ENCODE measurements at regions not wholly inside any gene's neighbourhood (a gene's known extent, or its start where the extent isn't known, plus 50 kb on each side); places are given as distances from the start of the nearest gene placed in this dataset.

- DNase-seq (ENCODE audit: extremely low spot score) = no peak
- TF ChIP-seq SP1 (IDR thresholded peaks at IDR 0.05) (no peak), L3MBTL2 (conservative IDR thresholded peaks at IDR 0.05) (no peak)
- ChIA-PET CTCF (no interaction called here), POLR2A (no interaction called here)
Measured at GRCh38 chr5:161086461-161086860, 234.4 kb upstream of the ATP10B start.

GRCh38 chr5:161085056-161085455 lies 233.0 kb upstream of the ATP10B start:
- CTCF ChIA-PET = no interaction called here
- TF ChIP-seq BHLHE40 (IDR thresholded peaks at IDR 0.05; ENCODE audit: borderline replicate concordance) (no peak), CTBP1 (IDR thresholded peaks at IDR 0.05; ENCODE audit: borderline replicate concordance) (no peak), FOXK2 (IDR thresholded peaks at IDR 0.05) (no peak), ZNF384 (IDR thresholded peaks at IDR 0.05) (no peak), LEF1 (IDR thresholded peaks at IDR 0.05; ENCODE audit: borderline replicate concordance) (no peak), L3MBTL2 (conservative IDR thresholded peaks at IDR 0.05) (no peak), ARNT (IDR thresholded peaks at IDR 0.05) (no peak), HDGF (IDR thresholded peaks at IDR 0.05; ENCODE audit: borderline replicate concordance) (no peak), TARDBP (IDR thresholded peaks at IDR 0.05) (no peak), ELF4 (IDR thresholded peaks at IDR 0.05) (no peak), PKNOX1 (IDR thresholded peaks at IDR 0.05) (no peak), FOXA1 (IDR thresholded peaks at IDR 0.05) (no peak), FOXM1 (IDR thresholded peaks at IDR 0.05; ENCODE audit: borderline replicate concordance) (no peak), SP1 (IDR thresholded peaks at IDR 0.05) (no peak), SUZ12 (IDR thresholded peaks at IDR 0.05) (no peak), NFRKB (IDR thresholded peaks at IDR 0.05) (no peak)
- DNase-seq (ENCODE audit: extremely low spot score) = no peak
- POLR2A ChIA-PET = interaction anchor here (0.6 kb wide), 1 partner anchor 13 kb away, joined by 3 read pairs; no protein-coding TSS in a partner anchor

GRCh38 chr5:161084115-161084514 lies 232.1 kb upstream of the ATP10B start:
- ChIA-PET POLR2A (no interaction called here), CTCF (no interaction called here)
- no peak for TF ChIP-seq TARDBP (IDR thresholded peaks at IDR 0.05)
- no peak for TF ChIP-seq FOXA1 (IDR thresholded peaks at IDR 0.05)
- TF ChIP-seq ARNT (IDR thresholded peaks at IDR 0.05) = no peak
- TF ChIP-seq ELF4 (IDR thresholded peaks at IDR 0.05) = no peak
- no peak for TF ChIP-seq PKNOX1 (IDR thresholded peaks at IDR 0.05)
- TF ChIP-seq LEF1 (IDR thresholded peaks at IDR 0.05; ENCODE audit: borderline replicate concordance) = no peak
- no peak for DNase-seq (ENCODE audit: extremely low spot score)

- TF ChIP-seq PKNOX1 (IDR thresholded peaks at IDR 0.05) (no peak), ZNF384 (IDR thresholded peaks at IDR 0.05) (no peak), ARNT (IDR thresholded peaks at IDR 0.05) (no peak)
- ChIA-PET POLR2A (no interaction called here), CTCF (no interaction called here)
- DNase-seq (ENCODE audit: extremely low spot score) = no peak
Measured at GRCh38 chr5:161078793-161079192, 226.8 kb upstream of the ATP10B start.

GRCh38 chr5:161077936-161078545 lies 226.0 kb upstream of the ATP10B start:
- ChIA-PET CTCF (no interaction called here), POLR2A (no interaction called here)
- DNase-seq (ENCODE audit: extremely low spot score) = no peak
- no peak for TF ChIP-seq FOXK2 (IDR thresholded peaks at IDR 0.05)

GRCh38 chr5:161077496-161077895 lies 225.5 kb upstream of the ATP10B start:
- no peak for TF ChIP-seq SUZ12 (IDR thresholded peaks at IDR 0.05)
- TF ChIP-seq BHLHE40 (IDR thresholded peaks at IDR 0.05; ENCODE audit: borderline replicate concordance) = no peak
- TF ChIP-seq FOXA1 (IDR thresholded peaks at IDR 0.05) = no peak
- TF ChIP-seq L3MBTL2 (conservative IDR thresholded peaks at IDR 0.05) = no peak
- TF ChIP-seq ELF4 (IDR thresholded peaks at IDR 0.05) = no peak
- TF ChIP-seq LEF1 (IDR thresholded peaks at IDR 0.05; ENCODE audit: borderline replicate concordance) = no peak
- no peak for TF ChIP-seq SP1 (IDR thresholded peaks at IDR 0.05)
- no peak for TF ChIP-seq HDGF (IDR thresholded peaks at IDR 0.05; ENCODE audit: borderline replicate concordance)
- TF ChIP-seq PKNOX1 (IDR thresholded peaks at IDR 0.05) = no peak
- no peak for TF ChIP-seq TARDBP (IDR thresholded peaks at IDR 0.05)
- TF ChIP-seq NFRKB (IDR thresholded peaks at IDR 0.05) = no peak
- TF ChIP-seq ZNF384 (IDR thresholded peaks at IDR 0.05) = no peak
- no peak for TF ChIP-seq FOXM1 (IDR thresholded peaks at IDR 0.05; ENCODE audit: borderline replicate concordance)
- no peak for TF ChIP-seq CTBP1 (IDR thresholded peaks at IDR 0.05; ENCODE audit: borderline replicate concordance)
- TF ChIP-seq ARNT (IDR thresholded peaks at IDR 0.05) = no peak
- no peak for TF ChIP-seq FOXK2 (IDR thresholded peaks at IDR 0.05)
- CTCF ChIA-PET = no interaction called here
- POLR2A ChIA-PET = no interaction called here
- no peak for DNase-seq (ENCODE audit: extremely low spot score)

GRCh38 chr5:161064781-161065180 lies 212.8 kb upstream of the ATP10B start:
- CTCF ChIA-PET = interaction anchor here (0.6 kb wide), 1 partner anchor 12 kb away, joined by 3 read pairs; no protein-coding TSS in a partner anchor
- DNase-seq (ENCODE audit: extremely low spot score) = no peak
- POLR2A ChIA-PET = no interaction called here
- TF ChIP-seq BHLHE40 (IDR thresholded peaks at IDR 0.05; ENCODE audit: borderline replicate concordance) (no peak), FOXA1 (IDR thresholded peaks at IDR 0.05) (no peak), NFRKB (IDR thresholded peaks at IDR 0.05) (no peak), PKNOX1 (IDR thresholded peaks at IDR 0.05) (no peak), TARDBP (IDR thresholded peaks at IDR 0.05) (no peak), CTBP1 (IDR thresholded peaks at IDR 0.05; ENCODE audit: borderline replicate concordance) (no peak), SP1 (IDR thresholded peaks at IDR 0.05) (no peak), L3MBTL2 (conservative IDR thresholded peaks at IDR 0.05) (no peak), LEF1 (IDR thresholded peaks at IDR 0.05; ENCODE audit: borderline replicate concordance) (no peak), ELF4 (IDR thresholded peaks at IDR 0.05) (no peak)

Measured in HEK293T (cell line).